ENCODE measurements at regions not wholly inside any gene's neighbourhood (a gene's known extent, or its start where the extent isn't known, plus 50 kb on each side); places are given as distances from the start of the nearest gene placed in this dataset.

GRCh38 chr4:128362760-128363159 is 75.1 kb upstream of the PGRMC2 start:
- no peak for ATAC-seq (replicated peaks)
- H3K27ac Mint-ChIP-seq = no peak overlapping the region
- H3K27me3 Mint-ChIP-seq = no peaks in the 10 kb centered on the region
- H3K36me3 Mint-ChIP-seq (ENCODE audit: low read depth) = no peaks in the 10 kb centered on the region
- H3K4me1 Mint-ChIP-seq = peaks cover 4% of the 10 kb centered on the region
- H3K9me3 Mint-ChIP-seq = no peaks in the 10 kb centered on the region
- no peak overlapping the region for H3K4me3 Mint-ChIP-seq

GRCh38 chr4:128359422-128359821 is 71.8 kb upstream of the PGRMC2 start:
- Mint-ChIP-seq H3K4me3 (no peak overlapping the region), H3K9me3 (no peaks in the 10 kb centered on the region), H3K4me1 (no peaks in the 10 kb centered on the region), H3K27me3 (no peaks in the 10 kb centered on the region), H3K36me3 (ENCODE audit: low read depth) (no peaks in the 10 kb centered on the region), H3K27ac (no peak overlapping the region)
- peak; percentile 51 for ATAC-seq (replicated peaks)

- no peaks in the 10 kb centered on the region for H3K36me3 Mint-ChIP-seq (ENCODE audit: low read depth)
- no peak overlapping the region for H3K4me3 Mint-ChIP-seq
- no peak overlapping the region for H3K27ac Mint-ChIP-seq
- no peaks in the 10 kb centered on the region for H3K4me1 Mint-ChIP-seq
- H3K27me3 Mint-ChIP-seq = no peaks in the 10 kb centered on the region
- no peak for ATAC-seq (replicated peaks)
- no peaks in the 10 kb centered on the region for H3K9me3 Mint-ChIP-seq
Observed at GRCh38 chr4:128358913-128359279, 71.3 kb upstream of the PGRMC2 start.

- Mint-ChIP-seq H3K36me3 (ENCODE audit: low read depth) (no peaks in the 10 kb centered on the region), H3K4me1 (no peaks in the 10 kb centered on the region), H3K27ac (no peak overlapping the region), H3K9me3 (no peaks in the 10 kb centered on the region), H3K27me3 (no peaks in the 10 kb centered on the region), H3K4me3 (no peak overlapping the region)
- no peak for ATAC-seq (replicated peaks)
Observed at GRCh38 chr4:128358231-128358912, 70.8 kb upstream of the PGRMC2 start.

GRCh38 chr4:128357286-128357685 is 69.7 kb upstream of the PGRMC2 start:
- H3K4me3 Mint-ChIP-seq = no peak overlapping the region

GRCh38 chr4:128355305-128355704 is 67.7 kb upstream of the PGRMC2 start:
- no peaks in the 10 kb centered on the region for H3K36me3 Mint-ChIP-seq (ENCODE audit: low read depth)
- ATAC-seq (replicated peaks) = no peak
- no peak overlapping the region for H3K4me3 Mint-ChIP-seq
- H3K27me3 Mint-ChIP-seq = no peaks in the 10 kb centered on the region
- no peaks in the 10 kb centered on the region for H3K9me3 Mint-ChIP-seq
- no peak overlapping the region for H3K27ac Mint-ChIP-seq
- no peaks in the 10 kb centered on the region for H3K4me1 Mint-ChIP-seq

More at GRCh38 chr4:128357286-128357685, 69.7 kb upstream of the PGRMC2 start:
- ATAC-seq (replicated peaks) = no peak
- Mint-ChIP-seq H3K4me1 (no peaks in the 10 kb centered on the region), H3K27ac (no peak overlapping the region), H3K36me3 (ENCODE audit: low read depth) (no peaks in the 10 kb centered on the region), H3K9me3 (no peaks in the 10 kb centered on the region), H3K27me3 (no peaks in the 10 kb centered on the region)

GRCh38 chr4:128354205-128354821 is 66.7 kb upstream of the PGRMC2 start:
- Mint-ChIP-seq H3K9me3 (no peaks in the 10 kb centered on the region), H3K4me1 (no peaks in the 10 kb centered on the region), H3K36me3 (ENCODE audit: low read depth) (no peaks in the 10 kb centered on the region), H3K27me3 (no peaks in the 10 kb centered on the region), H3K27ac (no peak overlapping the region), H3K4me3 (no peak overlapping the region)
- ATAC-seq (replicated peaks) = no peak

GRCh38 chr4:128353791-128354190 is 66.2 kb upstream of the PGRMC2 start:
- no peaks in the 10 kb centered on the region for H3K36me3 Mint-ChIP-seq (ENCODE audit: low read depth)
- no peaks in the 10 kb centered on the region for H3K27me3 Mint-ChIP-seq
- H3K9me3 Mint-ChIP-seq = no peaks in the 10 kb centered on the region

GRCh38 chr4:128351502-128351901 is 63.9 kb upstream of the PGRMC2 start:
- ATAC-seq (replicated peaks) = no peak
- no peaks in the 10 kb centered on the region for H3K4me1 Mint-ChIP-seq
- H3K36me3 Mint-ChIP-seq (ENCODE audit: low read depth) = no peaks in the 10 kb centered on the region
- H3K9me3 Mint-ChIP-seq = no peaks in the 10 kb centered on the region
- H3K27me3 Mint-ChIP-seq = no peaks in the 10 kb centered on the region
- no peak overlapping the region for H3K4me3 Mint-ChIP-seq
- H3K27ac Mint-ChIP-seq = no peak overlapping the region

More at GRCh38 chr4:128353791-128354190, 66.2 kb upstream of the PGRMC2 start:
- no peak overlapping the region for H3K27ac Mint-ChIP-seq
- no peak overlapping the region for H3K4me3 Mint-ChIP-seq
- no peak for ATAC-seq (replicated peaks)
- no peaks in the 10 kb centered on the region for H3K4me1 Mint-ChIP-seq

- no peaks in the 10 kb centered on the region for H3K4me1 Mint-ChIP-seq
- ATAC-seq (replicated peaks) = no peak
- H3K4me3 Mint-ChIP-seq = no peak overlapping the region
Observed at GRCh38 chr4:128350449-128351045, 62.9 kb upstream of the PGRMC2 start.

GRCh38 chr4:128349921-128350320 is 62.3 kb upstream of the PGRMC2 start:
- ATAC-seq (replicated peaks) = no peak
- H3K27me3 Mint-ChIP-seq = no peaks in the 10 kb centered on the region
- no peaks in the 10 kb centered on the region for H3K9me3 Mint-ChIP-seq
- no peak overlapping the region for H3K4me3 Mint-ChIP-seq
- no peak overlapping the region for H3K27ac Mint-ChIP-seq
- no peaks in the 10 kb centered on the region for H3K36me3 Mint-ChIP-seq (ENCODE audit: low read depth)
- H3K4me1 Mint-ChIP-seq = no peaks in the 10 kb centered on the region

More at GRCh38 chr4:128350449-128351045, 62.9 kb upstream of the PGRMC2 start:
- no peaks in the 10 kb centered on the region for H3K36me3 Mint-ChIP-seq (ENCODE audit: low read depth)
- no peaks in the 10 kb centered on the region for H3K9me3 Mint-ChIP-seq
- no peaks in the 10 kb centered on the region for H3K27me3 Mint-ChIP-seq
- no peak overlapping the region for H3K27ac Mint-ChIP-seq

GRCh38 chr4:128347930-128348660 is 60.5 kb upstream of the PGRMC2 start:
- Mint-ChIP-seq H3K9me3 (no peaks in the 10 kb centered on the region), H3K27me3 (no peaks in the 10 kb centered on the region), H3K27ac (no peak overlapping the region), H3K4me1 (no peaks in the 10 kb centered on the region), H3K4me3 (no peak overlapping the region), H3K36me3 (ENCODE audit: low read depth) (no peaks in the 10 kb centered on the region)
- no peak for ATAC-seq (replicated peaks)

GRCh38 chr4:128347175-128347868 is 59.7 kb upstream of the PGRMC2 start:
- no peaks in the 10 kb centered on the region for H3K4me1 Mint-ChIP-seq
- ATAC-seq (replicated peaks) = no peak
- no peaks in the 10 kb centered on the region for H3K36me3 Mint-ChIP-seq (ENCODE audit: low read depth)
- H3K27ac Mint-ChIP-seq = no peak overlapping the region
- no peaks in the 10 kb centered on the region for H3K27me3 Mint-ChIP-seq
- no peaks in the 10 kb centered on the region for H3K9me3 Mint-ChIP-seq
- no peak overlapping the region for H3K4me3 Mint-ChIP-seq

GRCh38 chr4:128346054-128346716 is 58.6 kb upstream of the PGRMC2 start:
- Mint-ChIP-seq H3K36me3 (ENCODE audit: low read depth) (no peaks in the 10 kb centered on the region), H3K9me3 (no peaks in the 10 kb centered on the region), H3K4me3 (no peak overlapping the region), H3K27ac (no peak overlapping the region), H3K27me3 (no peaks in the 10 kb centered on the region), H3K4me1 (no peaks in the 10 kb centered on the region)
- no peak for ATAC-seq (replicated peaks)
